IMR-90 (cell line): ENCODE measurements at regions not wholly inside any gene's neighbourhood (a gene's known extent, or its start where the extent isn't known, plus 50 kb on each side); places are given as distances from the start of the nearest gene placed in this dataset.

ENCODE experiments used
- ATAC-seq: fragments of 200-7000 bp; cut with Tn5 transposase; 2 replicates; pipeline ENCODE4 v1.9.1; 2020; ENCODE audit warnings: low read depth, mild to moderate bottlenecking, moderate library complexity
- BruUV-seq: library from RNA; stranded (reverse); fragments of 400-500 nt; replicated peaks from 2 replicates; lab custom pipeline; 2021; lab: Mats Ljungman, UMichigan
- CTCF ChIA-PET: fragments of 300-600 bp; formaldehyde crosslinking; extraction: SDS; loops from one replicate; lab custom pipeline; 2021; ENCODE audit warnings: antibody characterized with exemption; lab: Yijun Ruan, JAX
- POLR2A ChIA-PET: fragments of 300-600 bp; sonication (Branson Sonifier 250); formaldehyde crosslinking; loops from one replicate; lab custom pipeline; 2022; ENCODE audit warnings: antibody characterized with exemption; ENCODE audit not compliant: unreplicated experiment; lab: Charles Lee
- DNase-seq: peaks from one replicate; pipeline ENCODE4 v3.0.0; 2013
- H2AFZ ChIP-seq: replicated peaks from 2 replicates; pipeline ENCODE3; 2013; ENCODE audit warnings: low read length, mild to moderate bottlenecking; ENCODE audit not compliant: poor library complexity
- H2AK5ac ChIP-seq: 2 replicates; pipeline ENCODE4 v1.6.1; 2013; ENCODE audit warnings: low read depth, low read length, inconsistent platforms
- H2AK9ac ChIP-seq: replicated peaks from 2 replicates; pipeline ENCODE3; 2013; ENCODE audit warnings: mild to moderate bottlenecking, low read depth, low read length, moderate library complexity; ENCODE audit not compliant: poor library complexity
- H2BK120ac ChIP-seq: 2 replicates; pipeline ENCODE4 v1.6.1; 2013; ENCODE audit warnings: low read depth, low read length, inconsistent platforms
- H2BK15ac ChIP-seq: 3 replicates; pipeline ENCODE4 v1.6.1; 2013; ENCODE audit warnings: low read depth, low read length, inconsistent platforms
- H2BK20ac ChIP-seq: 2 replicates; pipeline ENCODE4 v1.6.1; 2013; ENCODE audit warnings: low read depth, mild to moderate bottlenecking, inconsistent platforms, low read length, moderate library complexity
- H2BK5ac ChIP-seq: 2 replicates; pipeline ENCODE4 v1.6.1; 2013; ENCODE audit warnings: mild to moderate bottlenecking, low read depth, low read length, inconsistent platforms; ENCODE audit not compliant: poor library complexity, severe bottlenecking
- H3K14ac ChIP-seq: replicated peaks from 2 replicates; pipeline ENCODE4 v1.6.1; 2013; ENCODE audit warnings: low read depth, low read length, inconsistent platforms
- H3K18ac ChIP-seq: 2 replicates; pipeline ENCODE4 v1.6.1; 2013; ENCODE audit warnings: low read depth, low read length, control low read depth
- H3K23ac ChIP-seq: 2 replicates; pipeline ENCODE4 v1.6.1; 2013; ENCODE audit warnings: low read depth, low read length, inconsistent platforms
- H3K27ac ChIP-seq: 2 replicates; pipeline ENCODE4 v1.5.1; 2013; ENCODE audit warnings: mild to moderate bottlenecking, control low read depth, low read length; ENCODE audit not compliant: insufficient read depth
- H3K27me3 ChIP-seq: 2 replicates; pipeline ENCODE4 v1.6.1; 2013; ENCODE audit warnings: low read length; ENCODE audit not compliant: control insufficient read depth, insufficient read depth
- H3K36me3 ChIP-seq: 2 replicates; pipeline ENCODE4 v1.6.1; 2013; ENCODE audit warnings: low read length, mixed read lengths; ENCODE audit not compliant: control insufficient read depth, insufficient read depth
- H3K4ac ChIP-seq: 2 replicates; pipeline ENCODE4 v1.6.1; 2013; ENCODE audit warnings: low read depth, low read length, inconsistent platforms
- H3K4me1 ChIP-seq: 2 replicates; pipeline ENCODE4 v1.6.1; 2013; ENCODE audit warnings: low read length, mixed read lengths; ENCODE audit not compliant: control insufficient read depth, insufficient read depth
- H3K4me2 ChIP-seq: 2 replicates; pipeline ENCODE4 v1.6.1; 2013; ENCODE audit warnings: low read depth, mild to moderate bottlenecking, control low read depth, low read length, moderate library complexity
- H3K4me3 ChIP-seq: 2 replicates; pipeline ENCODE4 v1.5.1; 2013; ENCODE audit warnings: low read depth, mild to moderate bottlenecking, control low read depth, low read length, moderate library complexity; ENCODE audit not compliant: insufficient read depth
- H3K56ac ChIP-seq: 2 replicates; pipeline ENCODE4 v1.6.1; 2013; ENCODE audit warnings: low read length, inconsistent platforms; ENCODE audit not compliant: insufficient read depth; ENCODE audit errors: extremely low read depth
- H3K79me1 ChIP-seq, 2 experiments: 2 replicates each; pipeline ENCODE4 v1.6.1; 2013; ENCODE audit warnings: low read length in 2 of 2, inconsistent platforms in 1 of 2, low read depth in 1 of 2
- H3K9ac ChIP-seq: 2 replicates; pipeline ENCODE4 v1.6.1; 2013; ENCODE audit warnings: low read depth, low read length, control low read depth
- H3K9me1 ChIP-seq: 2 replicates; pipeline ENCODE4 v1.6.1; 2013; ENCODE audit warnings: low read length, inconsistent platforms; ENCODE audit not compliant: insufficient read depth
- H3K9me3 ChIP-seq: 2 replicates; pipeline ENCODE4 v1.6.1; 2013; ENCODE audit warnings: low read length; ENCODE audit not compliant: control insufficient read depth, insufficient read depth
- H4K20me1 ChIP-seq: 2 replicates; pipeline ENCODE4 v1.6.1; 2013; ENCODE audit warnings: low read length, inconsistent platforms; ENCODE audit not compliant: insufficient read depth
- H4K5ac ChIP-seq: 2 replicates; pipeline ENCODE4 v1.6.1; 2013; ENCODE audit warnings: mild to moderate bottlenecking, low read depth, low read length, control low read depth
- H4K8ac ChIP-seq, 2 experiments: 2 replicates each; pipeline ENCODE4 v1.6.1; 2013; ENCODE audit warnings: low read depth in 2 of 2, low read length in 2 of 2, control low read depth in 1 of 2, inconsistent platforms in 1 of 2
- H4K91ac ChIP-seq: 2 replicates; pipeline ENCODE4 v1.6.1; 2013; ENCODE audit warnings: low read depth, low read length, inconsistent platforms; ENCODE audit not compliant: insufficient read depth
- CEBPB ChIP-seq: IDR thresholded peaks from 2 replicates; pipeline ENCODE4 v1.6.1; 2012; ENCODE audit warnings: low read depth, low read length, improper control_type of control experiment
- CHD1 ChIP-seq: IDR thresholded peaks from 2 replicates; pipeline ENCODE4 v1.6.1; 2012; ENCODE audit warnings: low read depth, low read length, improper control_type of control experiment
- CTCF ChIP-seq: conservative IDR thresholded peaks from 2 replicates; pipeline ENCODE4 v1.5.1; 2012; ENCODE audit warnings: mild to moderate bottlenecking, low read depth, low read length, improper control_type of control experiment
- FOS ChIP-seq: fragments of 150-350 bp; IDR thresholded peaks from 2 replicates; pipeline ENCODE4 v1.6.1; 2016; ENCODE audit warnings: low read depth, low read length
- MAFK ChIP-seq: IDR thresholded peaks from 2 replicates; pipeline ENCODE4 v1.6.1; 2012; ENCODE audit warnings: low read depth, low read length, improper control_type of control experiment
- MAZ ChIP-seq: IDR thresholded peaks from 2 replicates; pipeline ENCODE4 v1.6.1; 2012; ENCODE audit warnings: low read depth, mild to moderate bottlenecking, low read length, improper control_type of control experiment, moderate library complexity, borderline replicate concordance
- NFE2L2 ChIP-seq: fragments of 150-350 bp; IDR thresholded peaks from 2 replicates; pipeline ENCODE4 v1.6.1; 2016; ENCODE audit warnings: low read depth, mild to moderate bottlenecking, low read length
- POLR2A ChIP-seq: IDR thresholded peaks from 2 replicates; pipeline ENCODE4 v1.6.1; 2012; ENCODE audit warnings: mild to moderate bottlenecking, low read depth, low read length
- RCOR1 ChIP-seq: IDR thresholded peaks from 2 replicates; pipeline ENCODE4 v1.6.1; 2012; ENCODE audit warnings: mild to moderate bottlenecking, low read length, improper control_type of control experiment; ENCODE audit not compliant: insufficient replicate concordance
- RFX5 ChIP-seq: IDR thresholded peaks from 2 replicates; pipeline ENCODE4 v1.8.0; 2012; ENCODE audit warnings: low read depth, mild to moderate bottlenecking, low read length, moderate library complexity
- USF2 ChIP-seq: fragments of 150-350 bp; IDR thresholded peaks from 2 replicates; pipeline ENCODE4 v1.6.1; 2017; ENCODE audit warnings: mild to moderate bottlenecking, antibody characterized with exemption, low read length, low read depth
- WGBS, 2 experiments: methylation state at CpG; one replicate each; pipeline versions ENCODE4 v1.1.5 to v1.1.7; 2013; ENCODE audit warnings: missing lambda C conversion rate in 2 of 2; ENCODE audit not compliant: insufficient read length in 1 of 2; ENCODE audit errors: extremely low coverage in 2 of 2; 5-methylcytosine and 5-hydroxymethylcytosine counted together
- dilution Hi-C: fragments of 300-500 bp; cut with HindIII; formaldehyde crosslinking; loops from one replicate; pipeline ENCODE4 v1.14.3; 2018; ENCODE audit warnings: low sequenced_read_pairs; ENCODE audit not compliant: unreplicated experiment
- in situ Hi-C: fragments of 300-500 bp; cut with MboI; formaldehyde crosslinking; loops from 3 replicates; pipeline ENCODE4 v1.14.3; 2019; ENCODE audit warnings: low sequenced_read_pairs, inconsistent platforms, mixed read lengths
- intact Hi-C: fragments of 100-400 bp; cut with micrococcal nuclease; formaldehyde crosslinking; loops from 2 replicates; pipeline ENCODE4 v1.10.0; 2022

- H2BK15ac ChIP-seq = no peak overlapping the region
- intact Hi-C loops (no loop called here), dilution Hi-C loops (no loop called here), in situ Hi-C loops (no loop called here)
- ChIA-PET CTCF (no interaction called here), POLR2A (no interaction called here)
- H3K9me1 ChIP-seq = no peaks in the 10 kb centered on the region
- DNase-seq (no peak), ATAC-seq (no peak)
- H2BK20ac ChIP-seq = no peak overlapping the region
- no peak overlapping the region for H3K4me2 ChIP-seq
- H3K4me1 ChIP-seq = no peaks in the 10 kb centered on the region
- H2AK5ac ChIP-seq = no peak overlapping the region
- no peak overlapping the region for H3K4ac ChIP-seq
- no peak overlapping the region for H4K8ac ChIP-seq
- H3K56ac ChIP-seq = no peak overlapping the region
- peaks cover 24% of the 10 kb centered on the region for H3K9me3 ChIP-seq
- no peak for TF ChIP-seq RCOR1
- TF ChIP-seq CEBPB = no peak
- TF ChIP-seq NFE2L2 = no peak
- no peak for TF ChIP-seq MAZ
- TF ChIP-seq MAFK = no peak
- no peak for TF ChIP-seq CHD1
- TF ChIP-seq USF2 = no peak
- no peak for TF ChIP-seq RFX5
- no peak for TF ChIP-seq POLR2A
- TF ChIP-seq CTCF = no peak
- TF ChIP-seq FOS = no peak
- no peak overlapping the region for H2AFZ ChIP-seq
- no peak overlapping the region for H3K18ac ChIP-seq
- H2AK9ac ChIP-seq = no peak overlapping the region
- H4K20me1 ChIP-seq = no peaks in the 10 kb centered on the region
- no peak overlapping the region for H4K91ac ChIP-seq
- H3K9ac ChIP-seq = no peak overlapping the region
- no peak overlapping the region for H3K4me3 ChIP-seq
- no peak overlapping the region for H3K14ac ChIP-seq
- no peak overlapping the region for H3K23ac ChIP-seq
- H3K36me3 ChIP-seq = no peaks in the 10 kb centered on the region
- no peak overlapping the region for H3K27ac ChIP-seq
- no peak overlapping the region for H2BK5ac ChIP-seq
- no peak overlapping the region for H2BK120ac ChIP-seq
- H3K27me3 ChIP-seq = no peaks in the 10 kb centered on the region
- H3K79me1 ChIP-seq = no peaks in the 10 kb centered on the region
- no TSS peak for BruUV-seq
- WGBS, 2 experiments = no CpG with 5 or more reads among the region's 4 CpGs
- H4K5ac ChIP-seq = no peak overlapping the region
These were observed 347.3 kb upstream of the IRX2 start for GRCh38 chr5:3098821-3099220.
